LNCAP (cell line): ENCODE measurements at regions not wholly inside any gene's neighbourhood (a gene's known extent, or its start where the extent isn't known, plus 50 kb on each side); places are given as distances from the start of the nearest gene placed in this dataset.

ENCODE experiments used
- TF ChIP-seq, protein P1 (sequence below): fragments of 450-650 bp; IDR thresholded peaks from 2 replicates; pipeline ENCODE4 v1.5.1; 2017; ENCODE audit warnings: mild to moderate bottlenecking

DNA sequence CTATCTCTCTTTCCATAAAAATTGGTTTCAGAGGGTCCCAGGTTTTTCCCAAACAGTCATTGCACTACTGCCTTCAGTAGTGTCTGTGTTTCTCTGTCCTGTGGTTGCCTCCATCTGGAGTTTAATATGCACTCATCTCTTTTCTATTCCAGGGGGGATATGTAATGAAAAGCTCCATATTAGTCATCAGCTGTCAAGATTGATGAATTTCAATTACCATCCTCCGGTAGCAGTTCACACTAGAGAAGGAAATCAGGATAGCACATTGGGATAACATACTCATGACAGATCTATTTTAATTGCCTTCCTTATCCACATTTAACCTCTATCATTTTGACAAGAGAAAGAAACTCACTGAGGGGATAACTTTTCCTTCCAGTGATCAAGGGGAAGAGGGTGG, 589.0 kb upstream of the SEL1L start:
- TF ChIP-seq, protein P1, sequence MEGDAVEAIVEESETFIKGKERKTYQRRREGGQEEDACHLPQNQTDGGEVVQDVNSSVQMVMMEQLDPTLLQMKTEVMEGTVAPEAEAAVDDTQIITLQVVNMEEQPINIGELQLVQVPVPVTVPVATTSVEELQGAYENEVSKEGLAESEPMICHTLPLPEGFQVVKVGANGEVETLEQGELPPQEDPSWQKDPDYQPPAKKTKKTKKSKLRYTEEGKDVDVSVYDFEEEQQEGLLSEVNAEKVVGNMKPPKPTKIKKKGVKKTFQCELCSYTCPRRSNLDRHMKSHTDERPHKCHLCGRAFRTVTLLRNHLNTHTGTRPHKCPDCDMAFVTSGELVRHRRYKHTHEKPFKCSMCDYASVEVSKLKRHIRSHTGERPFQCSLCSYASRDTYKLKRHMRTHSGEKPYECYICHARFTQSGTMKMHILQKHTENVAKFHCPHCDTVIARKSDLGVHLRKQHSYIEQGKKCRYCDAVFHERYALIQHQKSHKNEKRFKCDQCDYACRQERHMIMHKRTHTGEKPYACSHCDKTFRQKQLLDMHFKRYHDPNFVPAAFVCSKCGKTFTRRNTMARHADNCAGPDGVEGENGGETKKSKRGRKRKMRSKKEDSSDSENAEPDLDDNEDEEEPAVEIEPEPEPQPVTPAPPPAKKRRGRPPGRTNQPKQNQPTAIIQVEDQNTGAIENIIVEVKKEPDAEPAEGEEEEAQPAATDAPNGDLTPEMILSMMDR: no peak

DNA sequence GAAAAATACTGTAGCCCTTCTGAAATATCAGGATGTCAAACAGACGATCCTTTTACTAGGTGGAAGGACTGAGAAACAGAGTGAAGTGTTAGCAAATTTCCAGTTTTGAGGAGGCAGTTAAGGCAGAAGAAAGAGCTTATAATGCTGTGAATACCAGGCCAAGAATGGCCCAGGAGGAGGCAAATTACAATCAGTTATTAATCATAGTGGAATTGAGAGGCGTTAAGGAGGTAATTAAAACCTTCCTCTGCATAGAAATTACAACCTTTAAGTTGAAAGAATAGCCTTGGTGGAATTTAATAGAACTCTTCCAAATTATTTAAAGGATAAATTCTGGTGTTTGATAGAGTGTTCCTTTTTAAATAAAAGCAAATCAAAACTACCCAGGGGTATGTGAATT, 590.9 kb upstream of the SEL1L start:
- TF ChIP-seq, protein P1: no peak

DNA sequence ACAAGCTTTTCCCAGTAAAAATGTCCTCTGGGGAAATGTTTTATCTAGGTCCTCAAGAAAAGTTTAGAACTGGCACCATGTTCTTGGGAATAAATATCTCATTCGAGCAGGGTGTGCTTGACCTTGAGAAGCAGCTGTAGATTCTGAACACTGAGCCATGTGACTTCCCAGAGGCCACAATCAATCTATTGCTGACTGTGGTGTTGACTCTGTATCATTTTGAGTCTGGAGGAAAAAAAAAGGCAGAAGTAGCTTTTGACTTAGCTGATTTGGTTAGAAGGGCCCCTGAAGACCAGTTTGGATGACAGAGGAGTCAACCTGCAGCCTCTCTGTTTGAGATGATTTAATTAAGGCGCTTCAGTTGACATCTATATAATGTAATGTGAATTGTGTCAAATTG, 592.4 kb upstream of the SEL1L start:
- TF ChIP-seq, protein P1: no peak

DNA sequence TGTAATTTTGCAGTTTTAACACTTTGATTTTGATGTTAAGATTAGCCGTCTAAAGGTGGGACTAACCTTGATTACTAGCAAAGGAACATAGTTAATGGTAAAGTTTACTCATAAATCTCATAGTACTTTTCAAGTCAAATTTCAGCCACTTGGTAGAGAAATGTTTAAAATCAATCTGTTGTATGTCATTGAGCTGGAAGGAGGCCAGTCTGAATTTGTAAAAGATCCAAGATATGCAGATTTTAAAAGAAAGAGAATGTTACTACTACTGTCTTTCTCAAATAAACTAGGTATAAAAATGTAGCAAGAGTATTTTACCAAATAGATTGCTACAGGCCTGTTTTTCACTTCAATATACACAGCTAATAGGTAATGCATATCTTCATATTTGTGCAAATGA, 600.8 kb upstream of the SEL1L start:
- TF ChIP-seq, protein P1: no peak

DNA sequence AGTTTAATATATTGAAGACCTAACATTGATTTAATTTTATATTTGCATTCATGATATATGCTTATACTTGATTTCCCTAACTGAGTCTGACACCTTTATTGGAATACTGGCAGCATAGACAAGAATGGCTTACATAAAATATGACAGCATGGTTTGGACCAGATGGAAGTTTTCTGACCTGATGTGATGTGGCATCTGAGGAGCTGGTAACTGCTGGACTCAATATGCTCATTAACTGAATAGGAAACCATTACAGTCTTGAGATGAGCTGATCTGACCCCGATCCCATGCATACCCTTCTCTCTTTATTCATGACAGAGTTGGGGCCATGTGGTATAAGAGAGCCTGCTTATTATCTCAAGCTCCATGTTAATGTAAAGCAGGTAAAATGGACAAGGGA, 604.8 kb upstream of the SEL1L start:
- TF ChIP-seq, protein P1: no peak

DNA sequence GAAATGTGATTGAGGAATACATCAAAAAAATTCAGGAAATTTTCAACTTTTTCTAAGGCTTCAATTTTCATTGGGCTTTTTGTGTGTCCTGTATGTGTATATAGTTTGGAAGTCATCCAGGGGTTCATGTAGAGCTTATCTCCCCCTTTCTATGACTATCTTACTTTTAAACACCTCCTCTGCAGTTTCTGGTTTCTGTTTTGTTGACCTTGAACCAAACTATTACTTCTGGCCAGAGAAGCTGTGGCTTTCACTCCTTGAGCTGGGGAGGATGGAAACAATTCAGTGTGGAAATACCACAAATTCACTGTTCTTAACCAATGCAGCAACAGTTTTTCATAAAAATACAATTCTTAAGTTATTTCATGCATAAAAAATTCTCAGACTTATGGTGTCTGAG, 613.2 kb upstream of the SEL1L start:
- TF ChIP-seq, protein P1: no peak

DNA sequence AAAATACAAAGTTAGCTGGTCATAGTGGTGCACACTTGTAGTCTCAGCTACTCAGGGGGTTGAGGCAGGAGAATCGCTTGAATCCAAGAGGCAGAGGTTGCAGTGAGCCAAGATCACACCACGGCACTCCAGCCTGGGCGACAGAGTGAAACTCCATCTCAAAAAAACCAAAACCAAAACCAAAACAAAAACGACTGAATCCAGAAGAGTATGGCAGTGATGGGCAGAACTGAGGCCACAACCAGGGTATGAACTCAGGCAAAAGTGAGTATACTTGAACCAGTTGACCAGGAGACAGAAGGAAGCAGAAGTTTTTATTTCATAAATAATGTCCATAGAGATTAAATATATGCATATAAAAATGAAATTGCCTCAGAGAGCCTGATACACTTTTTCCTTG, 620.0 kb upstream of the SEL1L start:
- TF ChIP-seq, protein P1: no peak

DNA sequence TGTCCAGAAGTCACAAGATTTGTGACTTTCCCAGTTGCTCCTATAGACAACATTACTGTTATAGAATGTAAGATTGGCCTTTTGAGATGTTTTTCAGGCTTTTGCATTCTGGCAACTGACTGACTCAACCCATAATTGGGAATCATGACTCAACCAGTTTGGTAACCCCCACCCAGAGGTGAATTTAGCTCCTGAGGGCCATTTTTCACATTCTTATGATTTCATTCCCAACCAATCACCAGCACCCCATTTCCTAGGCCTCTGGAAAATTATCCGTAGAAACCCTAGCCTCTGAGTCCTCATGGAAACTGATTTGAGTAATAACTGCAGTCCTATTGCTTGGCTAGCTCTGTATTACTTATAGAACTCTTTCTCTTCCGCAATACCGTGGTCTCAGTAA, 626.0 kb upstream of the SEL1L start:
- TF ChIP-seq, protein P1: no peak
